Activated B cell treated with CpG ODN at 0.5 μM for 24 hours (primary cell): ENCODE measurements at regions not wholly inside any gene's neighbourhood (a gene's known extent, or its start where the extent isn't known, plus 50 kb on each side); places are given as distances from the start of the nearest gene placed in this dataset.

Source experiments
- ATAC-seq: fragments of 200-7000 bp; cut with Tn5 transposase; one replicate; pipeline ENCODE4 v1.10.0; 2021; ENCODE audit warnings: low read depth, mild to moderate bottlenecking, moderate library complexity
- CTCF ChIA-PET: fragments of 350-600 bp; sonication (Branson Sonifier 250); formaldehyde crosslinking; loops from one replicate; lab custom pipeline; 2021; ENCODE audit warnings: antibody characterized with exemption; lab: Charles Lee
- POLR2A ChIA-PET: fragments of 350-600 bp; sonication (Branson Sonifier 250); formaldehyde crosslinking; loops from one replicate; lab custom pipeline; 2021; ENCODE audit warnings: antibody characterized with exemption; lab: Charles Lee
- DNase-seq: peaks from one replicate; pipeline ENCODE4 v3.0.0; 2022
- H3K27ac Mint-ChIP-seq: one replicate; pipeline ENCODE4 v1.8.0; 2020; ENCODE audit warnings: mixed read lengths
- H3K27me3 Mint-ChIP-seq: one replicate; pipeline ENCODE4 v1.8.0; 2021; ENCODE audit warnings: mixed read lengths
- H3K36me3 Mint-ChIP-seq: one replicate; pipeline ENCODE4 v1.8.0; 2021; ENCODE audit warnings: low read depth, mixed read lengths
- H3K4me1 Mint-ChIP-seq: one replicate; pipeline ENCODE4 v1.8.0; 2021; ENCODE audit warnings: mixed read lengths
- H3K4me3 Mint-ChIP-seq: one replicate; pipeline ENCODE4 v1.8.0; 2020; ENCODE audit warnings: mild to moderate bottlenecking, mixed read lengths
- H3K9me3 Mint-ChIP-seq: one replicate; pipeline ENCODE4 v1.8.0; 2020; ENCODE audit warnings: mixed read lengths
- intact Hi-C: fragments of 100-400 bp; cut with micrococcal nuclease; formaldehyde crosslinking; loops from one replicate; pipeline ENCODE4 v1.15.1; 2024
- TF ChIP-seq, protein P1 (sequence below): fragments of 200-600 bp; IDR thresholded peaks from one replicate; pipeline ENCODE4 v1.8.0; 2022; ENCODE audit warnings: antibody characterized with exemption, mild to moderate bottlenecking

DNA sequence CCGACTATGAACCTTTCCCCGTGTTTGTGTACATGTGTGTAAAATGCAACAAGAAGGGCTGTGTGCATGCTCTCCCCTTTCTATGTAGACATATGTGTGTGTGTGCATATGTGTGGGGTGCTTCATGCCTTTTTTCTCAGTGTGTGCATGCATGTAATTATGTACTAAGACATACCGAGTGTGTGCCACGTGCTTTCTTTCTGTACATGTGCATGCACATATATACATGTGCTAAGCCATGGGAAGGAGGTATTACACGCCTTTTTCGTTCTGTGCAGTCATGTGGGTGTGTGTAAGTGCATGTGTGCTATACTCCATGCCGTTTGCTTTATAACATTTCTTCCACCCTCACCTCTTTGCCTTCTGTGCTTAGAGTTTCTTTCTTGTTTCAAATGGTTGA lies 544.3 kb downstream of the TNS3 start:
- Mint-ChIP-seq H3K9me3 (no peaks in the 10 kb centered on the region), H3K4me3 (no peak overlapping the region), H3K27me3 (no peaks in the 10 kb centered on the region), H3K36me3 (no peaks in the 10 kb centered on the region), H3K27ac (no peak overlapping the region), H3K4me1 (no peaks in the 10 kb centered on the region)
- DNase-seq (no peak), ATAC-seq (no peak)
- TF ChIP-seq, protein P1, sequence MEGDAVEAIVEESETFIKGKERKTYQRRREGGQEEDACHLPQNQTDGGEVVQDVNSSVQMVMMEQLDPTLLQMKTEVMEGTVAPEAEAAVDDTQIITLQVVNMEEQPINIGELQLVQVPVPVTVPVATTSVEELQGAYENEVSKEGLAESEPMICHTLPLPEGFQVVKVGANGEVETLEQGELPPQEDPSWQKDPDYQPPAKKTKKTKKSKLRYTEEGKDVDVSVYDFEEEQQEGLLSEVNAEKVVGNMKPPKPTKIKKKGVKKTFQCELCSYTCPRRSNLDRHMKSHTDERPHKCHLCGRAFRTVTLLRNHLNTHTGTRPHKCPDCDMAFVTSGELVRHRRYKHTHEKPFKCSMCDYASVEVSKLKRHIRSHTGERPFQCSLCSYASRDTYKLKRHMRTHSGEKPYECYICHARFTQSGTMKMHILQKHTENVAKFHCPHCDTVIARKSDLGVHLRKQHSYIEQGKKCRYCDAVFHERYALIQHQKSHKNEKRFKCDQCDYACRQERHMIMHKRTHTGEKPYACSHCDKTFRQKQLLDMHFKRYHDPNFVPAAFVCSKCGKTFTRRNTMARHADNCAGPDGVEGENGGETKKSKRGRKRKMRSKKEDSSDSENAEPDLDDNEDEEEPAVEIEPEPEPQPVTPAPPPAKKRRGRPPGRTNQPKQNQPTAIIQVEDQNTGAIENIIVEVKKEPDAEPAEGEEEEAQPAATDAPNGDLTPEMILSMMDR = no peak
- intact Hi-C loops = no loop called here
- ChIA-PET POLR2A (no interaction called here), CTCF (no interaction called here)

DNA sequence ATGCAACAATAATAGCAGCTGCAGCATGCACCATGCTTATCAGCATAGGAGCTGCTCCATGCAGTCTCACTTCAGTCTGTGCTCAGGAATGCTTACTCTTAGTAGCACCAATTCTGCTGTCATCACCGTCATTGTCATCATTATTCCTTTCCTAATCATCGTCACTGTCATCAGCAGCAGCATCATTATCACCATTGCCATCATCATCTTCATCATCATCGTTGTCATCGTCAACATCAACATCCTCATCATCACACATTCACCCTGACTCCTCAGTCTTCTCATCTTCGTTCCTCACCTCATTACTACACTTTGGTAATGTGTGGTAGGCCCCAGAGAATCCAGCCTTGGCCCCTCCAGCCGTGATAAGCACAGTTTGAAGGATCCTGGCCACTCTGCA lies 545.0 kb downstream of the TNS3 start:
- ChIA-PET POLR2A (no interaction called here), CTCF (no interaction called here)
- intact Hi-C loops = no loop called here

DNA sequence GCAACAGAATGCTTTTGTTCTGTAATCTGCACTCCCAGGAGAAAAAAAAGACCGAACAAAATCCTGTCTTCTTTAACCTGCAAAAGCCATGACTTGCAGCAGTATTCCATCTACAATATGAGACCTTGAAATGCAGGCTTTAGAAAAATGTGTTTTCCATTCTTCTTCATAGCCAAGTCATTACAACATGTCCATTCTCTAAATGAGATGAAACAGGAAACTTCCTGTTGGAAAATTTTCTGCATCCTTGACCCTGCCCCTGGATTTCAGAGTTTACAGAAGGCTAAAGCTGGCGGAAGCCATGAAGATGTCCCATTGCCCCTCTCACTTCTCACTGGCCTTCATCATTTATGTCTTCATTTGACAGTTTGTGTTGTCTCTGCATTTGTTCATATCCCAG lies 546.4 kb downstream of the TNS3 start:
- TF ChIP-seq, protein P1 = no peak
- Mint-ChIP-seq H3K36me3 (no peaks in the 10 kb centered on the region), H3K27me3 (no peaks in the 10 kb centered on the region), H3K9me3 (no peaks in the 10 kb centered on the region), H3K4me1 (no peaks in the 10 kb centered on the region), H3K27ac (no peak overlapping the region), H3K4me3 (no peak overlapping the region)
- no peak for DNase-seq
- POLR2A ChIA-PET = no interaction called here
- intact Hi-C loops = no loop called here
- no peak for ATAC-seq
- CTCF ChIA-PET = no interaction called here

More for the DNA sequence above, 545.0 kb downstream of the TNS3 start:
- no peaks in the 10 kb centered on the region for H3K36me3 Mint-ChIP-seq
- no peak for ATAC-seq
- no peak overlapping the region for H3K27ac Mint-ChIP-seq
- TF ChIP-seq, protein P1 = no peak
- no peak overlapping the region for H3K4me3 Mint-ChIP-seq
- no peak for DNase-seq
- H3K27me3 Mint-ChIP-seq = no peaks in the 10 kb centered on the region
- H3K9me3 Mint-ChIP-seq = no peaks in the 10 kb centered on the region
- H3K4me1 Mint-ChIP-seq = no peaks in the 10 kb centered on the region

DNA sequence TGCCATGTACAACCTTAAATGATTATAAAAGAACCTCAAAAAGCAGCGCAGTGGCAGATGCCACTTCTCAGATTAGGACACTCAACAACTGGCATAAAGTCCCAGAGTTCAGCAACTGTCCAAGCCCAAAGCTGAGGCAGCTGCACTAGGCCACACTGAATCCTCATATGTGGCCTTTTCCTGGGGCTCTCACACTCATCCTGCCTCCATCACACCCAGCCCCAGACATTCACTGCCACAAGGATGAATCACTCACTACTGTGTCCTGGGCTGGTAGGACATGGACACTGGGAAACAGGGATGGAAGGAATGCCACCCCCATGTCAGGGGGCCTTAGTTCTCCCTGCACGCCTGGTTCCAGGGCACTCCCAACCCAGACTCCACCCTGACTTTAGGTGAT lies 547.7 kb downstream of the TNS3 start:
- TF ChIP-seq, protein P1 = no peak
- no peaks in the 10 kb centered on the region for H3K9me3 Mint-ChIP-seq
- H3K27ac Mint-ChIP-seq = no peak overlapping the region
- H3K27me3 Mint-ChIP-seq = no peaks in the 10 kb centered on the region
- no peak for DNase-seq
- no peaks in the 10 kb centered on the region for H3K36me3 Mint-ChIP-seq
- intact Hi-C loops = no loop called here
- ATAC-seq = no peak
- no peaks in the 10 kb centered on the region for H3K4me1 Mint-ChIP-seq
- ChIA-PET CTCF (no interaction called here), POLR2A (no interaction called here)
- H3K4me3 Mint-ChIP-seq = no peak overlapping the region

DNA sequence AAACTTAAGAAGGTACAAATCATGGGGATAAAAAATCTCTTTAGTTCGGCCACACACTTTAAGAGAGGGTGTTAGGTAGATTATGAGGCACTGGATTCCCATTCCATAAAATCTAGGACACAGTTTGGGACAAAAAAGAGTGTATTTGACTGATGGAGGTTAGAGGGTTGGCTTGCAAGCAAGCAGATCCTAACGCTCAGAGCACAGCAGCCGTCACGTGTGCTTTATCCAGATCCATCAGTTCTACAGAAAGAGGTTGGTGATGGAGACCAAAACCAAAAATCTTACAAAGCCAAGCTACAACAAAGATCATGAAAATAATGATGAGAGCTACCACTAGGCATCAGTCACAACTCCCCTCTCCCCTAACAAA lies 549.4 kb downstream of the TNS3 start:
- ATAC-seq (no peak), DNase-seq (no peak)
- no peaks in the 10 kb centered on the region for H3K36me3 Mint-ChIP-seq
- TF ChIP-seq, protein P1 = no peak
- no peak overlapping the region for H3K27ac Mint-ChIP-seq
- POLR2A ChIA-PET = no interaction called here
- H3K9me3 Mint-ChIP-seq = no peaks in the 10 kb centered on the region
- intact Hi-C loops = no loop called here
- H3K4me3 Mint-ChIP-seq = no peak overlapping the region
- CTCF ChIA-PET = no interaction called here
- H3K27me3 Mint-ChIP-seq = no peaks in the 10 kb centered on the region
- H3K4me1 Mint-ChIP-seq = no peaks in the 10 kb centered on the region
